Stimulated activated CD4-positive, alpha-beta T cell treated with anti-CD3 and anti-CD28 coated beads, Interleukin-4, amount 100 ng/mL, for 24 hours (primary cell): ENCODE measurements at regions not wholly inside any gene's neighbourhood (a gene's known extent, or its start where the extent isn't known, plus 50 kb on each side); places are given as distances from the start of the nearest gene placed in this dataset.

Source experiments
- DNase-seq: peaks from one replicate; pipeline ENCODE4 v3.0.0-alpha.2; 2020

DNA sequence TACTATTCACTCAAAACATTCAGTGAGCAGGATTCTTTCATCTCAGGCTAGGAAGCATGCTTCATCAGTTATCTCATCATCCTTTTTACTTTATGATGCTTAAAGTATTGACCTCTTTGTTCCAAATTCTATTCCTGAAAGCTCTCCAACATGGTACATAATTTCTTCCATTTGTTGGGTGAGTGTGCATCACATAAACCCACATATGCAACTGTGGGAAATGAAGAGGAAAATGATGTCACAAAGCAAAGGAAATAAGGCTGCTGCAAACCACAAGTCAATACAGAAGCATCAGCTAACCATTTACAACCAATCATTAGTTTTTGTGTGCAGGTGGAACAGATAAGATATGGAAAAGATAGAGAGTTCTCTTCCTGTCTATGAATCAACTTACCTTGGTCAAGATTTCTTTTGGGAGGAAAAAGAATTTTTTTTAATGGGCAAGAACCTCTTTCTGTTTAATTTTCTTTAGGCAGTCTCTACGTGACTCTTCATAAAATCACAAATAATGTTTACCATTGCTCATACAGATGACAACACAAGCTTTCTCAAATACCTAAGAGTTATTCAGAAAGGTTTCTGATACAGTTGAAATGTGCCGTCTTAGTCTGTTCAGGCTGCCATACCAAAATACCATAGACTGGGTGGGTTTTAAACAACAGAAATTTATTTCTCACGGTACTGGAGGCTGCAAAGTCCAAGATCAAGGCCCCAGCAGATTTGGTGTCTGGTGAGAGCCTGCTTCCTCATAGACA lies 259.9 kb downstream of the ADGRG6 start:
- no peak for DNase-seq

DNA sequence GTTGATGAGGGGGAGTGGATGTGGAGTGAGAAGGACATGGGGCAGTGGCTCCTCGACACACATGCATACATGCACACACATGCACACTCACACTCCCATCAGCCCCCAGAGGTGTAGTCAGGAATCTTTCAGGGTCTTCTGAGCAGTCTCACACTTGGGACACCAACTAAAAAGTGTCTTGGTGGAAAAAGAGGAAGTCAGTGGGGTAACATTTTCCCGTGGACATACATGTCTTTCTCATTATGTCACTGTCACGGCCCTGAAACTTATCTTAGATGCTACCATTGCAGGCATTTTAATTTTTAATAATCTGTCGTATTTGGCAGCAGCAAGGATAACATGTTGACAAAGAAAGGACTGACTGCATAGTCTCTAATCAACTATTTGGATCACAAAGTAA lies 261.1 kb downstream of the ADGRG6 start:
- no peak for DNase-seq

DNA sequence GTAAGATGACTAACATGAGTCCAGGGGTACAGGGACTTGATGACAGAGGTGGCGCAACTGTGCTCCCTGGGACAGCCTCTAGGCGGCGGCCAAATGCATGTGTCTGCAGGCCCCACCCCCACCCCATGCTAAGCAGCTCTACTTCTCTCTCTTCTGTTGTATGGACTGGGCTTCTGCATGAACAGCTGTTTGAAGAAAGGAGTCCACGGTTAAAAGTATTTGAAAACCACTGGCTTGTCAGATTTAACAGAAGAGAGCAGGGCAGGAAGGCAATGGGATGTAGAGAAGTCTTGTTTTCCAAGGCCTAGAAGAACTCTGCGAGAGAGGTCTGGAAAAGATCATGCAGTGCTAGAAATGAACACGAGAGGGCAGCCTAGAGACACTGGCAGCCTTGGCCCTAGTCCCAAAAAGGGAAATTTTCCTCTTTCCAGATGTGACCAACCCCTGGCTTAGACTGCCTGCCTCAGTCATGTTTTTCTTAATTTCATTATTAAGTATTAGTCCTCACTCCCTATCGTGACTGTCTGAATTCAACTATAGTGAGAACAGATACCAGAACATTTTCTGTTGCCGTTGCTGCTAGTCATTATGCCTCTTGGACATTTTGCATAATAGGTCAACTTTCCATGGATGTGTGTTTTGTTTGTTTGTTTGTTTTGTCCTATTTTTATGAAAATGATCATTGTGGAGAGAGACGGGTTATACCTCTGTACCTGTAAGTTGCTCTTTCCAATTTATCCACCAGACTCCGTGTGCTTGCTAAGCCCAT lies 265.0 kb downstream of the ADGRG6 start:
- peak; percentile 72 for DNase-seq

DNA sequence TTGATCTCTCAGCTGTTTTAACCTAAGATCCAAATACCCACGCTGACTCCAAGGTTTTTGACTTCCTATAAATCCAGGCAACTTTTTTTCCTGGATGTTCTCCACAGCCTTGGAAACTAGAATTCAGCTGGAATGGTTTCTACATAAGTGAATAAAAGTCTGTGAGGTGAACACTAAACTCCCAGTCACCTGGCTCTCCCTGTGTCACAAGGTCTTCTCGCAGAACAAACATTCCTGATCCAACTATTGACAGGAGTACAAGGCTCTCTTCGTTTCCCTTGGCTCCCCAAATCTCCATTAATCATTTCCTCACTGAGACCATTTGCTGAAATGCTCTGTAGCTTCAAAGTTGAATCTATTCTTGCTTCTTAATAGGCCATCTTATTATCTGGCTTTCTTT lies 265.7 kb downstream of the ADGRG6 start:
- no peak for DNase-seq

DNA sequence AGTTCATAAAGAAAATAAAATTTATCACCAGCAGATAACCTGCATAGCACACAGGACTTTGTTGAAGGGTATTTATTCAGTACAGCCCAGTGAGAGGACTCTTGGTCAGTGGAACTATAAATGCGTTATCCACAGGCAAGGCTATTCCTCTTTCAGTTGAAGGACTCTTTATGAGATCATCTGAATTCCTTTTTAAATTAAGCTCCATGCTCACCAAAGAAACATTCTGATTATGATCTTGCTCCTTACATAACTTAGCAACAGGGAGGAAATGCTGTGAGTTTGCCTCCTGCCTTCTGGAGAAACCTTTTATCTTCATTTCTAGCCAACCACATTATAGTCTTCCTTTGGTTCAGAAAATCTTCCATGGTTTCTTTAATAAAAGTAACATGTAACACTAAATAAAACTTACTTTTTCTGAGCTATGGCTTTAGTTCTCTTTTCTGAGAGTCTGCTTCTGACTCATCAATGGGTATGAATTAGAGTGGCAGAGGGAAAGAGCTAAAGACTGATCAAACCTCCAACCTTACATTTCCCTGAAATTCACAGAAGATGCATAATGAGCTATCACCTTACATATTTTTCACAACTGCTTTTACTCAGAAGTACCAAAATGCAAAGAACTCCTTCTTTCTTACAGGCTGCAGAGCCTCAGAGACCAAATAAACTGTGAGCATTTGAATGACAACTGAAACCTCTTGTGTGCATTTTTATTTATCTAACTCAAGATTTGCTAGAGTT lies 267.2 kb downstream of the ADGRG6 start:
- no peak for DNase-seq

DNA sequence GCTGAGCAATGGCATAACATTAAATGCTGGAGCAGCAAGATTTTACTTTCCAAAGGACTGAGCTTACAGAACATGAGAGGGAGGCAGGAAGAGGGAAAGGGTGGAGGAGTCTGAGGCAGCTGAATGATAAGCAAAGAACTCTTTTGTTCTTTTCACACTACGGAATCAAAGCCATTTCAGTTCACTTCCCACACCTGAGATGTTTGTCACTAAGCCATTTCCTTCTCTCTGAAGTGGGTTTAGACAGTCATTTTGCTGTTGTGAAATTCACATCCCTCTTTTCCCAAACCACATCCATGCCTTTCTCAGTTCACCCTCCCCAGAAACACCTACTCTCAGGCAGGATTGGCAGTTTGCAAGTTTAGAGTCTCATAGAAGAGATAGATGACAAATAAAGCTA lies 267.9 kb downstream of the ADGRG6 start:
- DNase-seq: no peak

DNA sequence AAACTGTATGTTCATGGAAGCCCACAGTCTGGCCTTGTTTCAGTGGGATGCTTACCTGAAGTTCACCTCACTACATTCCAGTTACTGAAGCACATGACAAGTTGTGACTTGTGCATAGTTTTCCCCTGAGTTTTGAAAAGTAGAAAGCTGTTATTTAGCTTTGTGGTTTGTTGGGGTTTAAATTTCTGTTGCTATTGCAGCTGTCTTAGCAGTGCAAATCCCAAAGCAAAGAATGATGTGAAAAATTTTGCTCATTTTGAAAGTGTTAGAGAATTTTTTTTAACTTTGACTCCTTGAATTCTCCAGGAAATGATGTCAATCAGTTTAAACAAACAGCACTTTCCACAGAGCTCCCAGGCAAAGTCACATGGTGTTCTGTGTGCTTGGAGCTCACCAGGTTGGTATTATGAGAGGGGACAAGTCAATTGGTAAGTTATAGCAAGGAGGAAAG lies 268.4 kb downstream of the ADGRG6 start:
- DNase-seq: no peak

DNA sequence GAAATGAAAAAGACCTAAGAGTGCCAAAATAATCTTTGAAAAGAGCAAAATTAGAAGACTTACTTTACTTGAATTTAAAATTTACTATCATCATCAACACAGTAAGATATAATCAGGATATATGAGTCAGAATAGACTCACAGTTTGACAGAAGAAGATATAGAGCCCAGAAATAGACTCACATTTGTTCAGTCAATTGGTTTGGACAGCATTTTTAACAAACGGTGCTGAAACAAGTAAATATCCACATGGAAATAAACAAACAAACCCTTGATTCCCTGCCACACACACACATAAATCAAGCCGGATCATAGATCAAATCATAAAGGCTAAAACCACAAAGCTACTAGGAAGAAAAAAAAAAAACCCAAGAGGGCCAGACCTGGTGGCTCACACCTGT lies 291.1 kb downstream of the ADGRG6 start:
- DNase-seq: no peak

DNA sequence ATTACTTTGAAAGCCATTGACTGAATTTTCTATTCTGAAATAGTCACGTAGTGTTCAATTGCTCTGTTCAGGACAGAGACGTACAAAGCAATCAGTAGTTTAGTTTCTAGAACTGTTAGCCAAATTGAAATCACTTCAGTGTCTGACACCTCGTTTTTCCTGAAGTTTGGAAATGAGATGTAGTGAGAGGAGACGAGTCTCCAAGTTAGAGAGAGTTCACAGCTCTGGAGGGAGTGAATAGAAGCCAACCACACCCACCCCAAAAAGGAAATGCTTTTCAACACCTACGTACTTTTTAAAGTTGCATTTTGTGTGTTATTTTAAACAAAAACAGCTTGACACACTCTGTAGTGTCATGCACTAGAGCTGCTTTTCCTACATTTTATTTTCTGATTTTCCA lies 296.0 kb downstream of the ADGRG6 start:
- no peak for DNase-seq

DNA sequence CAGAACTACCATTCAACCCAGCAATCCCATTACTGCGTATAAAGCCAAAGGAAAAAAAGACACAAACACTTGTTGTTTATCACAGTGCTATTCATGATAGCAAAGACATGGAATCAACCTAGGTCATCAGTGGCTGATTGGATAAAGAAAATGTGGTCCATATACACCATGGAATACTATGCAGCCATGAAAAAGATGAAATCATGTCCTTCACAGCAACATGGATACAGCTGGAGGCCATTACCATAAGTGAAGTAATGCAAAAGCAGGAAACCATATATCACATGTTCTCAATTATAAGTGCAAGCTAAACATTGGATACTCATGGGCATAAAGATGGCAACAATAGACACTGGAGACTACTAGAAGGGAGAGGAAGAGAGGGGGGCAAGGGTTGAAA lies 299.6 kb downstream of the ADGRG6 start:
- DNase-seq: no peak

DNA sequence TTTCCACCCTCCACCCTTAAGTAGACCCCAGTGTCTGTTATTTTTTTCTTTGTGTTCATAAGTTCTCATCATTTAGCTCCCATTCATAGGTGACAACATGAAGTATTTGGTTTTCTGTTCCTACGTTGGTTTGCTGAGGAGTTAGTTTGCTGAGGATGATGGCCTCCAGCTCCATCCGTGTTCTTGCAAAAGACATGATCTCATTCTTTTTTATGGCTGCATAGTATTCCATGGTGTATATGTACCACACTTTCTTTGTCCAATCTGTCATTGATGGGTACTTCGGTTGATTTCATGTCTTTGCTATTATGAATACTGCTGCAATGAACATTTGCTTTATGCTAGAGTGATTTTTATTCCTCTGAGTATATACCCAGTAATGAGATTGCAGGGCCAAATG lies 301.2 kb downstream of the ADGRG6 start:
- no peak for DNase-seq

DNA sequence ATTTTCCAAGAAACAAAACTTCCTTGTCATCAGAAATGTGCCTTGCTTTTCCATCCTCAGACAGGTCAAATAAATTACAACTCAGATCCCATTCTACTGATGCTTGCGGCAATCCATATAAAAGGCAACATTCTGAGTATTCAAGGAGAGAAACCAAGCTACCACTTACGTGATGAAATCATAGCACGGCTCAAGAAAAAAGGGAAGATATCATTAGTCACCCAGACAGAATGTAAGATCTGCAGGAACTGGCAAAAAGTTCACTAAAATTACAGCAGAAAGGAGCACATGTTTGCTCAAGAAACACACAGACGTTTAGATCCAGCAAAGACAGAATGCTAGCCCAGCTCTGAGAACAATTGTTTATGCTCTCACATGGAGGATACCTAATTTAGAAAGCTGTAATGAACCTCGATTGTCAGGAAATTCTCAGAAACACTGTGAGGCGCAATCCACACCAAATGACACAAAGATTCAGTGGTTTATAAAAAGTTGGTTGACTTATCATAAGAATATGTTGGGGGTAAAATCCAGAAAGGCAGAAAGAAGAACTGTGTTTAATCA lies 304.2 kb downstream of the ADGRG6 start:
- no peak for DNase-seq

DNA sequence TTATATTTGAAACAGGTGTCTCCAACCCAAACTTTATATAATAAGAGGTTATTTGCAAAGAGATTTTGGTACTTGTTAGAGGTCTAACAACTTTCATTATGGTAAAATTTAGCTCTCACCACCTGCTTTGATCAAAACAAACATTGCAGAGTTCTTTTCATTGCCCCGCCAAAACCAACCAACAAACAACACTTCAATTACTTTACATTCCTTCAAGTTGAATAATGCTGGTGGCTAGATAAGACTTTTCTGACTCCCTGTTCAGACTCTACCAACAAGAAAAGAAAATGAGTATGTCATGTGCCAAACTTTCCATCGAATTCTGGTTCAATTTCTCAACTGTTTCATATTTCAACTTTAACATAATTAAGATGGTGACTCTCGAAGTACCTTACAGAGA lies 311.1 kb downstream of the ADGRG6 start:
- DNase-seq: no peak

DNA sequence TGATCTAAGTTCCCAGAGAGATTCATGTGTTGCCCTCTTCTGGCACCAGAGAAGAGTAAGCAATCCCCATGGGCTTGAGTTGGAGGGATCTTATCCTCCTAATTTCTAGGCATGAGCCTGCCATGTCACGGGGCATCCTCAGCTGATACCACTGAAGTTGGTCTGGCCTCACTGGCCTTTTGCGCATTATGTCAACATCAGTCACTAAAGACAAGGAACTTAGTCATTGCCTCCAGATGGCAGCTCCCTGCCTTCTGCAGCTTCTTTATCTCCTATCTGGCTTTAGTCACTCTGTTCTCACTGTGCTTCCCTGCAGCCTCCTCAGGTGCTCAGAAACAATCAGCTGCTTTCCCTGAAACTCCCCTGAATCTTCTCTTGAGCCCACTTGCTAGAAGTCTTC lies 312.2 kb downstream of the ADGRG6 start:
- DNase-seq: no peak

DNA sequence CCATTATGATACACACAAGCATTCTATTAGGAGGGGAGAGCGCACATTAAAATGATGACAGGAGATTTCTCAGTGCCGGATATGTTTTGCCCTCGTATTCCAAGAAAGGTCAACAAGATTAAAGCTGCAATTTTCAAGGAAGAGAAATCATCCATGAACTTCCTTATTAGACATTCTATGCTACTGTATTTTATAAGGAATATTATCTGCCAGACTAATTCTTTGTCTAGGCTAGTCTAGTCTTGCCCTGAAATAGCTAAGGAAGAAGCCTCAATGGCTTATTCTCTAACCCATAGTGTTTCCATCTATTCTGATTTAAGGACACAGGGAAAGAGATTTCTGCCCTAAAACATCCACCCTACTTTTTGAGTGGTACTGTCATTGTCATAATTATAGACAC lies 315.4 kb downstream of the ADGRG6 start:
- no peak for DNase-seq

DNA sequence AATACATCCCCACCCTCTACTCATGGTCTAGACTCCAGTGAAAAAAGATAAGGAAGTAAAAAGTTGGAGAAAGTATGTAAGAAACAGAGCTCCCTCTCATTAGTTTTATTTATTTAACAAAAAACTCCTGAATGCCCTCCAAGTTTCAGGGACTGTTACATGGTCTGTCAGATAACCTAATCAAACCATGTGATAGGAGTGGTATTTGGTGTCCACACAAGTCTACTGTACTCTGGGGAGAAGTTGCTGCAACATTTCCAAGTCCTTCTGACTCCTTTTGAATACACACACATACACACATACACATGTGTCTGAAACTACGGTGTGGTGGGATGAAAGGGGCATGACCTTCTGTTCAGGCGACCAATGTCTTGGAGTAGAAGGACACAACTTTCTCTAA lies 320.0 kb downstream of the ADGRG6 start:
- DNase-seq: no peak

DNA sequence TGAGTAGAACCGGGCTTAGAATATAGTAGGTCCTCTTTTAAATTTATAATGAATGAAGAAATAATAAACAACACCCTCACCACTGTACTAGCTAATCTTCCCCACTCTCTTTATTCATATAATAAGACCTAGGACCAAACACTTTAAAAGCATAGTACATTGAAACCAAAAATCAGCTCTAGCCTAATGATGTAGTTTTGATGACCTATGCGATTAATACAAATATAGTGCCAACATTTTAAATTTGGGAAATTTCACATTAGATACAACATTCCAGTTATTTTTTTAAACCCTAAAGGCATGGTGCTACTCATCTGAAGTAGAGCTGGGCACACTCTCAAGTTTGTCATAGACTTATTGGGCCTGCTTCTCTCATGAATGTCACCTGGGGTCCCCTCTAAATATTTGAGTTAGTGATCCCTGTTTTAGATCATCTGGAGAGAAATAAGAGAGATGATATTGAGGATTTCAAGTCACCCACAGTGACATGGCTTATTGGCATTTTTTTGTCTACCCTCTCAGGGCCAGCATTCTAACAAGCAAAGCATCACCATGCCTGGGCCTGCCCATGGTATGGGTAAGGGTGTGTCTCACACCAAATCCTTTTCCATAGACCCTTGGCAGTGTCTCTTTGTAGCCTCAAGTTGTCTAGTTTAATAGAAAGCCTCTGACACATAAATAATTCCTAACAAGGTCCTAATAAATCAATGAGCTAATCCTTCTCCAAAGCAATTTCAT lies 319.8 kb downstream of the HIVEP2 start:
- DNase-seq: no peak

DNA sequence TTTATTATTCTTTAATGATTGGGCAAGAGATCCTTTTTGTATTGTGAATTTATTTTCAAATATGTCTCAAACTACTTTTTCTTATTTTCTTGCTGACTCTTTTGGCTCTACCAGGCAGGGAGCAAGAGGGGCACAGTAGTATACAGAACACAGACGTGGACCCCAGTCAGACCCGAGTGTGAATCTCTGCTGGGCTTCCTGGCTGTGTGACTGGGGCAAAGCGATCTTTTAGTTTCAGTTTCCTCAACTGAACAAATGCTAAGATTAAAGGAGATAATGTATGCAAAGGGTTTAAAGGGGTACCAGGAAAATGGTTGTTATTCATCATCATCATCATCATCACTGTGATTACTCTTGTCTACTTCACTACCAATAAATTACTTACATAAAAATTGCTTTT lies 317.5 kb downstream of the HIVEP2 start:
- no peak for DNase-seq

DNA sequence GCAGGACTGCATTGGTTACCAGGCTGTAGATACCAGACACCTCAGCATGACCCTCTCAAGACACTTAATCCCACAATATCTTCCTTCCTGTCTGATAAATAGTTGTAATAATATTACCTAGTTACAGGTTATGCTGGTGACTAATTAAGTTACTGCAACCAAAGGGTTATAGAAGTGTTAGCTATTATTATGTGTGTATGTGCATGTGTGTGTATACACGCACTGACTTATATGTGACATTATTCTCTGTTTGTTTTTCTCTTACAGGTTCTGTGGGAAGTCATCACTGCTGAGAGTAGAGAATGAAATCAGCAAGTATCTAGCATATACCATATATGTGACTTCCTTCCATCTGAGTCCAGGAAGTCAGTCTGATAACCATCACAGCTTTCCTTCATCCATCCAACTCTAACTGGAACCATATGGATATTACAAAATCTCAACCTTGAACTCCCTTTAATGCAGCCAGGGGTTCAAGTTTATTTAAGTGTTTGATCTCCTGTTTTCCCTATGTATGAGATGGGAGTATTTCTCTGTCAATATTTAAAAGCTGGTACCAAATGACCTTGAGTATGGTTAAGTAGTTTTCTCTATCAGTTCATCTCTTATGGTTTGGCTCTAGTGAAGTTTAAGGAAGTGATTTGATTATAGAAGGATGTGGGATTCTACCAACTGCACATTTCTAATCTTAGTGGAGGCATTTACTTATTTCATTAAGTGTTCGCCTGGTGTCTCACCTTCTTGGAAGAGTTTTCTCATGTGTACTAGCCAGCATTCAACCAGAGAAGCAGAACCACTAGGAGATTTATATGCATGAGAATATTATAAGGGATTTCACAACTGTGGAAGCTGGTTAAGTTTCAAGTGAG lies 313.2 kb downstream of the HIVEP2 start:
- DNase-seq: no peak

DNA sequence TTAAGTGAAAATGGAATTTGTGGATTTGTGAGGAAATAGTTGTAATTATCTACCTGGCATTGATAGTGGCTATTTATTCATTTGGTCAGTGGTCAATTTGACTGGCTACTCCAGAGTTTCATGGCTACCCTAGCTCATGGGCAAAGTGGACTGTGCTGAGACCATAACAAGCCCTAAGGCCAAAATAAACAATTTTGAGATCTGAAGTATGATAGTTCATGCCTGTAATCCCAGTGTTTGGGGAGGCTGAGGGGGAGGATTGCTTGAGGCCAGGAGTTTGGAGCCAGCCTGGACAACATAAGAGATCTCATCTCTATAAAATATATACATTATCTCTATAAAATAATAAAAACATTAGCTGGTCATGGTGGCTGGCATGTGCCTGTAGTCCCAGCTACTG lies 311.7 kb downstream of the HIVEP2 start:
- DNase-seq: no peak

DNA sequence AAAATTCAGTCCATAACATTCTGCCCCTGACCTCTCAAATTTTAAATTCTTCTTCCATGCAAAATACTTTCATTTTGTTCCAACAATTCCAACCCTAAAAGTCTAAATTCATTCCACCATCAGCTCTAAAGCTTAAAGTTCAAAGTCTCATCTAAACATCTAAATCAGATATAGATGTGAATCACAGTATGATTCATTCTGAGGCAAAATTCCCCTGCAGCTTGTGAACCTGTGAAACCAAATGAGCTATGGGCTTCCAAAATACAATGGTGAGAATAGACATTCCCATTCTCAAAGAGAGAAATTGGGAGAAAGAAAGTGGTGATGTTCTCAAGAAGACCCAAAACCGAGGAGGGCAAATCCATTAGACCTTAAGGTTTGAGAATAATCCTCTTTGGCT lies 309.8 kb downstream of the HIVEP2 start:
- DNase-seq: no peak
